DOHH2 (cell line): ENCODE measurements at regions not wholly inside any gene's neighbourhood (a gene's known extent, or its start where the extent isn't known, plus 50 kb on each side); places are given as distances from the start of the nearest gene placed in this dataset.

Experiments
- CTCF ChIP-seq: fragments of 200-600 bp; sonication (generic); IDR thresholded peaks from one replicate; pipeline ENCODE4 v1.5.1; 2014; ENCODE audit warnings: antibody characterized with exemption, mild to moderate bottlenecking, low read depth, low read length; ENCODE audit not compliant: poor library complexity, severe bottlenecking
- EZH2phosphoT487 ChIP-seq: fragments of 200-600 bp; sonication (generic); IDR thresholded peaks from 2 replicates; pipeline ENCODE4 v1.6.1; 2017; ENCODE audit warnings: borderline replicate concordance, mild to moderate bottlenecking, antibody characterized with exemption, low read length, moderate library complexity, mixed read lengths

GRCh38 chr15:53416219-53416940, 343.1 kb downstream of the WDR72 start:
- TF ChIP-seq CTCF (no peak), EZH2phosphoT487 (no peak)
